Gastrocnemius medialis (tissue), 4 donors: ENCODE measurements at regions not wholly inside any gene's neighbourhood (a gene's known extent, or its start where the extent isn't known, plus 50 kb on each side); places are given as distances from the start of the nearest gene placed in this dataset.

ENCODE experiments used
- POLR2A ChIP-seq, 2 donors: fragments of 450-650 bp; IDR thresholded peaks; one replicate each; pipeline ENCODE4 v1.6.1; 2017; ENCODE audit warnings: antibody characterized with exemption in 2 of 2, mild to moderate bottlenecking in 2 of 2, moderate library complexity in 2 of 2
- TF ChIP-seq, protein P1 (sequence below), 5 experiments: fragments of 450-650 bp in 3 of 5; fragments of 200-600 bp in 2 of 5; sonication (generic) in 2 of 5; IDR thresholded peaks in 4 of 5; conservative IDR thresholded peaks in 1 of 5; 1 replicate in 4 of 5; 2 replicates in 1 of 5; pipeline ENCODE4 v1.5.1; 2016 to 2019; ENCODE audit warnings: antibody characterized with exemption in 5 of 5, mild to moderate bottlenecking in 3 of 5, moderate library complexity in 3 of 5

DNA sequence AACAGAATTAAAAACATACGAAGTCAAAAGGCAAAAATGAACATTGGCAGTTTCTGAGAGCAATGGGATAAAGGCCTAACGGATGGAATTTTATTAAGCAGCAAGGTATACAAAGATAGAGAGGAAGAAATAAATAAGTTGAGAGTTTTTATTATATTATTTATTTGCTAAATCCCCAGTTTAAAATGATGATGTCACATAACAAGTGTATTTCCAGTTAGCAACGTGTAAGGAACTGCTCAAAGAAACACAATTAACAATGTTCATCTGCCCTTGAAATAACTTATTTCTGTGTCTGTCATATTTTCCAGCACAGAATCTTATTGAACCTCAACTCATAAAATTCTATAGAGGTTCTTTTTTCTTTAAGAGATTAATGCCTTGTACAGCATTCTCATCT, 108.6 kb upstream of the TMEM106B start:
- TF ChIP-seq POLR2A (IDR thresholded peaks at IDR 0.05) = no peak
- TF ChIP-seq, protein P1, sequence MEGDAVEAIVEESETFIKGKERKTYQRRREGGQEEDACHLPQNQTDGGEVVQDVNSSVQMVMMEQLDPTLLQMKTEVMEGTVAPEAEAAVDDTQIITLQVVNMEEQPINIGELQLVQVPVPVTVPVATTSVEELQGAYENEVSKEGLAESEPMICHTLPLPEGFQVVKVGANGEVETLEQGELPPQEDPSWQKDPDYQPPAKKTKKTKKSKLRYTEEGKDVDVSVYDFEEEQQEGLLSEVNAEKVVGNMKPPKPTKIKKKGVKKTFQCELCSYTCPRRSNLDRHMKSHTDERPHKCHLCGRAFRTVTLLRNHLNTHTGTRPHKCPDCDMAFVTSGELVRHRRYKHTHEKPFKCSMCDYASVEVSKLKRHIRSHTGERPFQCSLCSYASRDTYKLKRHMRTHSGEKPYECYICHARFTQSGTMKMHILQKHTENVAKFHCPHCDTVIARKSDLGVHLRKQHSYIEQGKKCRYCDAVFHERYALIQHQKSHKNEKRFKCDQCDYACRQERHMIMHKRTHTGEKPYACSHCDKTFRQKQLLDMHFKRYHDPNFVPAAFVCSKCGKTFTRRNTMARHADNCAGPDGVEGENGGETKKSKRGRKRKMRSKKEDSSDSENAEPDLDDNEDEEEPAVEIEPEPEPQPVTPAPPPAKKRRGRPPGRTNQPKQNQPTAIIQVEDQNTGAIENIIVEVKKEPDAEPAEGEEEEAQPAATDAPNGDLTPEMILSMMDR (IDR thresholded peaks at IDR 0.05 in 4 of 5, conservative IDR thresholded peaks at IDR 0.05 in 1 of 5) = no peak
